GM19238 (cell line): ENCODE measurements at regions not wholly inside any gene's neighbourhood (a gene's known extent, or its start where the extent isn't known, plus 50 kb on each side); places are given as distances from the start of the nearest gene placed in this dataset.
"Not testable (repeated sequence)": the region's sequence is repeated elsewhere in the genome, so short reads cannot be mapped to it uniquely, and the experiment has no call there.

Experiments
- DNase-seq: peaks from one replicate; pipeline ENCODE4 v3.0.0; 2011; ENCODE audit warnings: low spot score; ENCODE audit not compliant: insufficient read length

- DNase-seq, result no peak
These were observed 138.7 kb downstream of the YTHDC2 start for GRCh38 chr5:113652161-113652560.

- DNase-seq, result no peak
These were observed 141.3 kb downstream of the YTHDC2 start for GRCh38 chr5:113654828-113655227.

GRCh38 chr5:113660206-113660605, 146.7 kb downstream of the YTHDC2 start:
- no peak for DNase-seq

- DNase-seq, result no peak
These were observed 147.3 kb downstream of the YTHDC2 start for GRCh38 chr5:113660706-113661250.

GRCh38 chr5:113663879-113664541, 150.5 kb downstream of the YTHDC2 start:
- DNase-seq, result no peak

- DNase-seq, result no peak
These were observed 159.5 kb downstream of the YTHDC2 start for GRCh38 chr5:113673041-113673440.

DNA sequence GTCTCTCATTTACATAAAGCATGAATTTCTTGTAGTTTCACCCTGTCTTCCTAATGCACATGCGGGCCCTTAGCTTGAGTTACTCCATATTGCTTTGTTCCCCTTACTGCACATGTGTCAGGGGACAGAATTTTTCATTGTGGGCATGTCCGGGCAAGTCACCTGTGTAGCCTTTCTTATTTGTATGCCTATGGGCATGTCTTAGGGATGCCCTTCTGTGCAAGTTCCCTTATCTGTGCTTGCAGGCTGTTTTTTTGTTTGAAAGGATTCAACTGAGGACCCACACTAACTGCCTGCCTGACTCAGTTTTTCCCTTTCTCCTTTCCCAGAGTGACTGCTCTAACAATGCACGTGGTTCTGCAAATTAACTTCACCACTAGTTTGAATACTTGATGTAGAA, 161.7 kb downstream of the YTHDC2 start:
- DNase-seq, result no peak

GRCh38 chr5:113678202-113678601, 164.7 kb downstream of the YTHDC2 start:
- no peak for DNase-seq

DNA sequence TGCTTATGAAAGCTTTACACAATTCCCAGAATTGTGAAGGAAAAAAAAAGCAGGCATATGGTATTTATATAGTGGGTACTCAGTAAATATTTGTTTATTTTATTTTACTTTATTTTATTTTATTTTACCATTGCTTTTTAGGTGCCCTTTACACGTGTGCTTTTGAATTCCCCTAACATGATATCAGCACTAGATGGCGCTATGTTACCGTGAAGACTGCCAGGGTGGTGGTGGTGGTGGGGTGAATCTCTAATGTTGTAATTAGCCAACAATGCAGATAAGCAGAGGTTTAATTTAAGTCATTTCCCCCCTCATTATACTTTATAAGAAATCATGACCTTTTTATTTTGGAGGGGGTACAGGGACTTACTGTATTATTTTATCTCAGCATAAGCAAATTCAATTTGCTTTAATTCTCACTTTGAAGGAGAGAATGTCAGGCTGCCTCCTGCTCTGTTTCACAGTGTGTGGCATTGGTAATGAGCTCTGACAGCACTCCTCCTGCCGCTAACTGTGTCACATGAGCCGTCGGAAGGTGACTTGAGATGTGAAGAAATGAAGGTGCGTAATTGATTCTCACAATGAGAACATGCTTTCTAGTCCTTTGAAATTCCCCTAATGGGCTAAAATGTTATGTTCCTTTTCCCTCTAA, 165.6 kb downstream of the YTHDC2 start:
- DNase-seq, result peak; percentile 15

DNA sequence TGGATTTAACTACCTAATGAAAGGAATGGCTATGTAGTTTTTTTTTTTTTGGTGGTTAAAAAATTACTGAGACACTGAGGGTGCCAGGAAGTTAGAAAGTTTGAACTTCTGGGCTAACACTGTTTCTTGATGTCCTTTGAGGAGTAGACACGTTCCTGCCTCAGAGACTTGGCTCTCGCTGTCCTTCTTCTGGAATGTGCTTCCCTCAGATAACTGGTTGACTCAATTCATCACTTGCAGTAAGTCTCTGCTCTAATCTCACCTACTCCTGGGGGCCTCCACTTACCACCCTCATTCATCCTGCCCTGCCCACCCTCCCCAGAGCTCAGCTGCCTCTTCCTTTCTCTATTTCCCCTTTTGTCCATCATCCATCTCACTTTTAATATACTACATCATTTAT, 167.0 kb downstream of the YTHDC2 start:
- DNase-seq, result no peak

- no peak for DNase-seq
These were observed 169.1 kb downstream of the YTHDC2 start for GRCh38 chr5:113682497-113683136.

- DNase-seq, result no peak
These were observed 169.7 kb downstream of the YTHDC2 start for GRCh38 chr5:113683211-113683610.

GRCh38 chr5:113686599-113686998, 173.1 kb downstream of the YTHDC2 start:
- no peak for DNase-seq

DNA sequence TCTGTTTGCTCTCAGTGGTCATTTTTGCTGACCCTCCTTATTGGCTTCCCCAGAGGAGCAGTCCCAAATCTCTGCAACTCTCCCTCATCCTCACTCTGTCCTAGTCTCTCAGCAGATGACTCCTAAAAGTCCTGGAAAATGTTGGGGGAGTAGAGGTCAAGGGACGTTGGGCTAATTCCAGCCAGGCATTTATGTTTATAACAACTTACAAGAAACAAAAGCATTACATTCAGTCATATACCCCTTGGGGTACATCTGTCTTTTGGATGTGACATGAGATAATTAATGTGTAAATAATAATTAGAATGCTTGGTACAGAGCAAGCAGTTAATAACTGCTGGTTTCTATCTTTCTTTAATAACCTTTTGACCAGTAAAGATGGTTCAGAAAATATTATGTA, 176.2 kb downstream of the YTHDC2 start:
- no peak for DNase-seq

- no peak for DNase-seq
These were observed 179.0 kb downstream of the YTHDC2 start for GRCh38 chr5:113692466-113692865.

DNA sequence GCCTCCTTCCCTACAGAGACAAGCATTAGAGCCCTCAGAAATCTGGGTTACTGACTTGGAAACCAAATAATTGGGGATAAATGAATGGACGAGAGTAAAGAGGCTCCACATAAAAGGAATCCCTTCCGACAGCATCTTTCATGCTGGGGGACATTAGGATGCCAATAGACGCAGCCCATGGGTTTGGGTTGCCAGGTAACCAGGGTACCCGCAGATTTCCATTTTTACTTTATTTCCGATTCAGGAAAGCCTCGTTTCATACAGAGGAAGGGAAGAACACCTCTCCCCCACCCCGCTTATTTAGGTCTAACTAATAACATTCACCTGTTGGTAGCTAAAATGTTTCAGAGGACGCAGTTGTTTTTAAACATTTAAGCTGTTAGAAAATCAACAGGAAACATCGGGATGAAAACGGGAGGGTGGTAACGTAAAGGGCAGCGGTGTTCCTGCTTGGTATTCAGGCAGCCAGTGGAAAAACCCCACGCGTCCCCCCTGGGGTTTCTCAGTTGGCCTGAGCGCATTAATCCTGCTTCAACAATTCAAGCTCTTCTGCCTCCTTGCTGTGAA, 179.5 kb downstream of the YTHDC2 start:
- DNase-seq, result no peak

DNA sequence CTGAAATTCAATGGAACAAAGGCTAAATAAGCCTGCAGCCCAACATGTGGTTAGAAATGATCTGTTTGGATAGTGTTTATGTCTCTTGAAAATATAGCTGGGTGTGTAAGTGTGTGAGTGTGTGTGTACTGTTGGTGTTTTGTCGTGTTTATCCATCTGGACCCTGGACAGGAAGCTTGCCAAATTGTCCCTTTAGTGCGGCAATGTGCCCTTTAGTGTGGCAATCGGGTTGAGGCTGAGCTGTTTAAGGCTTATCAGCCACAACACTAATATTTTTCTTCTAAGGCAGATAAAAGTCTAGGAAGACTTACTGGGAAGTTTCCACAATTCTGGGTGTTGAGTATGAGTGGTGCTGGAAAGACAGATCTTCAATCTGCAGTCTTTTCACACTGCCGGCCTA, 180.2 kb downstream of the YTHDC2 start:
- DNase-seq, result no peak

- DNase-seq, result no peak
These were observed 181.1 kb downstream of the YTHDC2 start for GRCh38 chr5:113694576-113694975.

DNA sequence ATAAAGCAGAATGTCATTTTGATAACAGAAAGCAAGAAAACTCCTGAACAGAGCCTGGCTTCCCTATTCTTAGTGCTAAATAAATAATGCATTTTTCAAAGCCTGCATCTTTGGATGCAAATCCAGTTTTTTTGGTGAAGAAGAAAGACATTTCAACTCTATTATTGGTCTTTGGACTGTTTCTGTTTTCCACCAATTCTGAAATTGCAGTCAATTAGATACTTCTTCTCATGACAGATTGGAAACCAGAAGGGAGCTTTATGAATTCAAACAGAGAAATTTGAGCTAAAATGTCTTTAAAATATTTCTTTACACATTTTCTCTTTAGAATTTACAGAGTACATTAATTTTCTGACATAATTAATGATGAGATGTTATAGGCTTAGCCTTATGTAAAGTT, 189.8 kb downstream of the YTHDC2 start:
- DNase-seq, result no peak

- no peak for DNase-seq
These were observed 192.2 kb downstream of the YTHDC2 start for GRCh38 chr5:113705657-113706056.

DNA sequence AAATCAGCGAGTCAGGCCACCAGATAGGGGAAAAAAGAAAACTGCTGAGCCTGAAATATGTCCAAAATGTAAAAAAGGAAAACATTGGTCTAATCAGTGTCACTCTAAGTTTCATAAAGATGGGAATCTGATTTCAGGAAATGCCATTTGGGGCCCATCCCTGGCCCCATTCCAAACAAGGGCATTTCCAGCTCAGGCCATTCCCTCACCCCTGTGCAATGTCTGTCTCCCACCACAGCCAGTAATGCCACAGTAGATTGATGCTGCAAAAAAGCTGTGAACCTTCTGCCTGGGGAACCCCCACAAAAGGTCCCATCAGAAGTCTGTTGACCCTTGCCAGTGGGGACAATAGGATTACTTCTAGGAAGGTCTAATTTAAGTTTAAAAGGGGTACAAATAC, 199.6 kb downstream of the YTHDC2 start:
- DNase-seq, result no peak

DNA sequence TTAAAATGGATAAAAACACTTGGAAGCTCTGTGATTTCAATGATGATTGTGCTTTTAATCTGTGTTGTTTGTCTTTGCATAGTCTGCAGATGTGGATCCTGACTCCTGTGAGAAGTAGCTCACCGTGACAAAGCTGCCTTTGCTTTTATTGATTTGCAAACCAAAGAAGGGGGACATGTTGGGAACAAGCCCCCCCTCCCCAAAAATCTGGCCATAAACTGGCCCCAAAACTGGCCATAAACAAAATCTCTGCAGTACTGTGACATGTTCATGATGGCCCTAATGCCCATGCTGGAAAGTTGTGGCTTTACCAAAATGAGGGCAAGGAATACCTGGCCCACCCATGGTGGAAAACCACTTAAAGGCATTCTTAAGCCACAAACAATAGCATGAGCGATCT, 202.4 kb downstream of the YTHDC2 start:
- DNase-seq, result not testable (repeated sequence)
